ENCODE measurements at regions not wholly inside any gene's neighbourhood (a gene's known extent, or its start where the extent isn't known, plus 50 kb on each side); places are given as distances from the start of the nearest gene placed in this dataset.
"Not testable (repeated sequence)": the region's sequence is repeated elsewhere in the genome, so short reads cannot be mapped to it uniquely, and the experiment has no call there.

GRCh38 chr10:107548301-107548700 lies 383.8 kb upstream of the SORCS1 start:
- H3K4me3 Mint-ChIP-seq, result no peak overlapping the region
- no peak for ATAC-seq

GRCh38 chr10:107546986-107547385 lies 382.5 kb upstream of the SORCS1 start:
- Mint-ChIP-seq H3K27me3 (no peaks in the 10 kb centered on the region), H3K27ac (no peak overlapping the region), H3K4me1 (no peaks in the 10 kb centered on the region), H3K4me3 (no peak overlapping the region), H3K9me3 (peaks cover 4 to 35% of the 10 kb centered on the region in 2 donors)
- DNase-seq (no peak), ATAC-seq (no peak)

More at GRCh38 chr10:107548301-107548700, 383.8 kb upstream of the SORCS1 start:
- Mint-ChIP-seq H3K27me3 (no peaks in the 10 kb centered on the region), H3K27ac (no peak overlapping the region), H3K9me3 (peaks cover 4 to 31% of the 10 kb centered on the region in 2 donors), H3K4me1 (no peaks in the 10 kb centered on the region)
- DNase-seq, result no peak

- no peak for ATAC-seq
Measured at GRCh38 chr10:107546284-107546683, 381.8 kb upstream of the SORCS1 start.

GRCh38 chr10:107545717-107546116 lies 381.2 kb upstream of the SORCS1 start:
- Mint-ChIP-seq H3K27ac (no peak overlapping the region), H3K4me1 (no peaks in the 10 kb centered on the region), H3K27me3 (no peaks in the 10 kb centered on the region), H3K4me3 (no peak overlapping the region), H3K9me3 (peaks cover 4 to 29% of the 10 kb centered on the region in 2 donors)
- DNase-seq, result no peak
- ATAC-seq, result no peak

More at GRCh38 chr10:107546284-107546683, 381.8 kb upstream of the SORCS1 start:
- H3K27ac Mint-ChIP-seq, result no peak overlapping the region
- DNase-seq, result no peak
- H3K27me3 Mint-ChIP-seq, result no peaks in the 10 kb centered on the region
- no peak overlapping the region for H3K4me3 Mint-ChIP-seq
- peaks cover 4 to 35% of the 10 kb centered on the region in 2 donors for H3K9me3 Mint-ChIP-seq
- H3K4me1 Mint-ChIP-seq, result no peaks in the 10 kb centered on the region

GRCh38 chr10:107544706-107545520 lies 380.4 kb upstream of the SORCS1 start:
- DNase-seq (no peak), ATAC-seq (no peak)
- no peaks in the 10 kb centered on the region for H3K27me3 Mint-ChIP-seq
- no peaks in the 10 kb centered on the region for H3K4me1 Mint-ChIP-seq
- peaks cover 4 to 23% of the 10 kb centered on the region in 2 donors for H3K9me3 Mint-ChIP-seq
- no peak overlapping the region for H3K27ac Mint-ChIP-seq
- H3K4me3 Mint-ChIP-seq, result no peak overlapping the region

GRCh38 chr10:107542607-107543006 lies 378.1 kb upstream of the SORCS1 start:
- DNase-seq (no peak), ATAC-seq (no peak)
- Mint-ChIP-seq H3K27ac (no peak overlapping the region), H3K9me3 (peaks cover 5 to 7% of the 10 kb centered on the region in 2 donors), H3K4me1 (no peaks in the 10 kb centered on the region), H3K4me3 (no peak overlapping the region), H3K27me3 (no peaks in the 10 kb centered on the region)

- no peak for DNase-seq
- Mint-ChIP-seq H3K27me3 (no peaks in the 10 kb centered on the region), H3K4me1 (no peaks in the 10 kb centered on the region), H3K9me3 (peaks cover 7 to 9% of the 10 kb centered on the region in 2 donors), H3K27ac (no peak overlapping the region), H3K4me3 (no peak overlapping the region)
- ATAC-seq, result no peak
Measured at GRCh38 chr10:107542016-107542415, 377.5 kb upstream of the SORCS1 start.

- Mint-ChIP-seq H3K27ac (no peak overlapping the region), H3K4me3 (no peak overlapping the region), H3K27me3 (no peaks in the 10 kb centered on the region), H3K9me3 (peaks cover 7 to 9% of the 10 kb centered on the region in 2 donors), H3K4me1 (no peaks in the 10 kb centered on the region)
- ATAC-seq (no peak), DNase-seq (no peak)
Measured at GRCh38 chr10:107540981-107541380, 376.5 kb upstream of the SORCS1 start.

GRCh38 chr10:107529350-107529749 lies 364.8 kb upstream of the SORCS1 start:
- H3K27me3 Mint-ChIP-seq, result no peaks in the 10 kb centered on the region
- DNase-seq, result no peak
- no peak overlapping the region for H3K27ac Mint-ChIP-seq
- no peaks in the 10 kb centered on the region for H3K4me1 Mint-ChIP-seq
- ATAC-seq, result no peak
- H3K4me3 Mint-ChIP-seq, result no peak overlapping the region
- peaks cover 5% of the 10 kb centered on the region in 2 donors for H3K9me3 Mint-ChIP-seq

- no peak for ATAC-seq
- DNase-seq, result no peak
- Mint-ChIP-seq H3K27ac (no peak overlapping the region), H3K4me1 (no peaks in the 10 kb centered on the region), H3K9me3 (peaks cover 0 to 20% of the 10 kb centered on the region in 2 donors), H3K4me3 (no peak overlapping the region), H3K27me3 (no peaks in the 10 kb centered on the region)
Measured at GRCh38 chr10:107520348-107520747, 355.8 kb upstream of the SORCS1 start.

GRCh38 chr10:107517811-107518210 lies 353.3 kb upstream of the SORCS1 start:
- Mint-ChIP-seq H3K27me3 (no peaks in the 10 kb centered on the region), H3K27ac (no peak overlapping the region), H3K4me1 (no peaks in the 10 kb centered on the region), H3K4me3 (no peak overlapping the region), H3K9me3 (peaks cover 0 to 20% of the 10 kb centered on the region in 2 donors)
- no peak for DNase-seq
- no peak for ATAC-seq

- H3K4me1 Mint-ChIP-seq, result no peaks in the 10 kb centered on the region
- H3K4me3 Mint-ChIP-seq, result no peak overlapping the region
- H3K27ac Mint-ChIP-seq, result no peak overlapping the region
- DNase-seq (no peak), ATAC-seq (no peak)
- H3K9me3 Mint-ChIP-seq, result peaks cover 0 to 20% of the 10 kb centered on the region in 2 donors
- H3K27me3 Mint-ChIP-seq, result no peaks in the 10 kb centered on the region
Measured at GRCh38 chr10:107516349-107516748, 351.8 kb upstream of the SORCS1 start.

- H3K27me3 Mint-ChIP-seq, H3K27ac Mint-ChIP-seq, ATAC-seq, DNase-seq, H3K4me1 Mint-ChIP-seq, H3K4me3 Mint-ChIP-seq: not testable (repeated sequence)
- H3K9me3 Mint-ChIP-seq, result peaks cover 16 to 29% of the 10 kb centered on the region in 2 donors
Measured at GRCh38 chr10:107504011-107504410, 339.5 kb upstream of the SORCS1 start.

- Mint-ChIP-seq H3K27ac (no peak overlapping the region), H3K4me3 (no peak overlapping the region), H3K27me3 (no peaks in the 10 kb centered on the region), H3K9me3 (peaks cover 16 to 27% of the 10 kb centered on the region in 2 donors), H3K4me1 (no peaks in the 10 kb centered on the region)
- DNase-seq (no peak), ATAC-seq (no peak)
Measured at GRCh38 chr10:107502229-107502985, 337.9 kb upstream of the SORCS1 start.

- DNase-seq (no peak), ATAC-seq (no peak)
- Mint-ChIP-seq H3K4me1 (no peaks in the 10 kb centered on the region), H3K27ac (no peak overlapping the region), H3K4me3 (no peak overlapping the region), H3K9me3 (peaks cover 12 to 22% of the 10 kb centered on the region in 2 donors), H3K27me3 (no peaks in the 10 kb centered on the region)
Measured at GRCh38 chr10:107498983-107499382, 334.5 kb upstream of the SORCS1 start.

GRCh38 chr10:107497024-107497423 lies 332.5 kb upstream of the SORCS1 start:
- Mint-ChIP-seq H3K4me3 (no peak overlapping the region), H3K4me1 (no peaks in the 10 kb centered on the region), H3K27me3 (no peaks in the 10 kb centered on the region), H3K27ac (no peak overlapping the region), H3K9me3 (peaks cover 6 to 8% of the 10 kb centered on the region in 2 donors)
- DNase-seq (no peak), ATAC-seq (no peak)

All from stimulated activated naive CD8-positive, alpha-beta T cell treated with anti-CD3 and anti-CD28 coated beads, Interleukin-15, amount 100 ng/mL, for 72 hours (primary cell).